C4-2B (cell line): ENCODE measurements at regions not wholly inside any gene's neighbourhood (a gene's known extent, or its start where the extent isn't known, plus 50 kb on each side); places are given as distances from the start of the nearest gene placed in this dataset.

Source experiments
- H3K27ac ChIP-seq: fragments of 450-650 bp; 2 replicates; pipeline ENCODE4 v1.5.1; 2017
- ZFX ChIP-seq: fragments of 450-650 bp; IDR thresholded peaks from 2 replicates; pipeline ENCODE4 v1.6.1; 2017
- TF ChIP-seq, protein P1 (sequence below): fragments of 450-650 bp; conservative IDR thresholded peaks from 2 replicates; pipeline ENCODE4 v1.5.1; 2017; ENCODE audit warnings: mild to moderate bottlenecking

DNA sequence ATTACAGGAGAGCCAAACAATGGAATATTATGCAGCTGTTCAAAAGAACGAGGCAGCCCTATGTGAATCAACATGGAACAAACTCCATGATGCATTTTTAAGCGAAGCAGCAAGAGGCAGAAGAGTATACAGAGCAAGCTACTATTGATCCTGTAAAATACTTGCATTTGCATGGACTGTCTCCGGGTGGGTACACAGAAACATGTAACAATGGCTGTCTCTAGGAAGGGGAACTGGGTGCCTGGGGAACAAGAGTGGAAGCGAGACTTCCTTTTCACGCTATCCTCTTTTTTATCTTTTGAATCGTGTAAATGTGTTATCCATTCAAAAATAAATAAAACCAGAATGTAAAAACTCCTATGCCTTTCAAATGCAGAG, 93.3 kb upstream of the SIRPA start:
- TF ChIP-seq, protein P1, sequence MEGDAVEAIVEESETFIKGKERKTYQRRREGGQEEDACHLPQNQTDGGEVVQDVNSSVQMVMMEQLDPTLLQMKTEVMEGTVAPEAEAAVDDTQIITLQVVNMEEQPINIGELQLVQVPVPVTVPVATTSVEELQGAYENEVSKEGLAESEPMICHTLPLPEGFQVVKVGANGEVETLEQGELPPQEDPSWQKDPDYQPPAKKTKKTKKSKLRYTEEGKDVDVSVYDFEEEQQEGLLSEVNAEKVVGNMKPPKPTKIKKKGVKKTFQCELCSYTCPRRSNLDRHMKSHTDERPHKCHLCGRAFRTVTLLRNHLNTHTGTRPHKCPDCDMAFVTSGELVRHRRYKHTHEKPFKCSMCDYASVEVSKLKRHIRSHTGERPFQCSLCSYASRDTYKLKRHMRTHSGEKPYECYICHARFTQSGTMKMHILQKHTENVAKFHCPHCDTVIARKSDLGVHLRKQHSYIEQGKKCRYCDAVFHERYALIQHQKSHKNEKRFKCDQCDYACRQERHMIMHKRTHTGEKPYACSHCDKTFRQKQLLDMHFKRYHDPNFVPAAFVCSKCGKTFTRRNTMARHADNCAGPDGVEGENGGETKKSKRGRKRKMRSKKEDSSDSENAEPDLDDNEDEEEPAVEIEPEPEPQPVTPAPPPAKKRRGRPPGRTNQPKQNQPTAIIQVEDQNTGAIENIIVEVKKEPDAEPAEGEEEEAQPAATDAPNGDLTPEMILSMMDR = no peak
- no peak for TF ChIP-seq ZFX
- no peak overlapping the region for H3K27ac ChIP-seq

DNA sequence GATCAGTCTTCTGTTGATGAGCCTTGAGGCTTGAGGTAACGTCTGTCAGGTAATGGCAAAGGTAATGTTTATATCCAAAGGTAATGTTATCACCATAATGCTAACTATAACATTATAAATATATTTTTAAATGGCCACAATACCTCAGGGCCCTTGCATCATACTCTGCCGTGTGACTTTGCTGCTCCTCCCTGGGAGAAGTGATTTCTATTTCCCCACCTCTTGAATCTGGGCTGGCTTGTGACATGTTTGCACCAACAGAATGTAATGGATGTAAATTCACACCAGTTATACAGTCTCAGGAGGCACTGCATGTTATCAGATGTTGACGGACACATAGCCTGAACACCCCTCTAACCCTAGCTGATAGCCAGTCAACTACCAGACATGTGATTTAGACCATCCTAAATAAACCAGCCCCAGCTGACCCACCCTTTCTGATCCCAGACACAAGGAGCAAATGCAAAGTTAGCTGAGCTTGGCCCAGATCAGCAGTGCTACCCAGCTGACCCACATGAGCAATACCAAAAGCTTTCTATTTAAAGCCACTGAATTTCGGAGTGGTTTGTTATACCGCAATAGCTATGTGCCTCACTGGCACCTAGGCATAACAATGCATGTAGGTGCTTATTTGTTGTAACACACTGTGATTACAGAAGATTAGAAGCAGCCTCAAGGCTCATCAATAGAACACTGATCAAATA, 93.8 kb upstream of the SIRPA start:
- H3K27ac ChIP-seq = no peak overlapping the region
- TF ChIP-seq, protein P1 = no peak
- TF ChIP-seq ZFX = no peak

DNA sequence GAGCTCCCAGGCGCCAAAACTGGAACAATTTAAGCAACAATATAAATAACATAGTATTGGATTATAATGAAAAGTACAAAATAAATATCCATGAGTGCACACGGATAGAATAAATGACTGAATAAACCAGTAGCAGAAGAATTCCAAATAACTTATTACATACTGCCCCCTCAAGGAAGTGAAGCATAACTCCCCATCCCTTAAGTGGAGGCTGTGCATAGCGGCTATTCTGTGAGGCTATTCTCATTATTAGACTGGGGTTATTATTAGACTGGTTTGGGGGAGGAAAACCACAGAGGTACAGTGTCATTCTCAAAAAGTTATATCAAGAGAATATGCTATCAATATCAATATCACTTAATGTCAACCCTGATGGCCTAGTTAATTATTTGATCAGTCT, 94.4 kb upstream of the SIRPA start:
- TF ChIP-seq, protein P1 = peak; percentile 42
- TF ChIP-seq ZFX = no peak
- no peak overlapping the region for H3K27ac ChIP-seq

DNA sequence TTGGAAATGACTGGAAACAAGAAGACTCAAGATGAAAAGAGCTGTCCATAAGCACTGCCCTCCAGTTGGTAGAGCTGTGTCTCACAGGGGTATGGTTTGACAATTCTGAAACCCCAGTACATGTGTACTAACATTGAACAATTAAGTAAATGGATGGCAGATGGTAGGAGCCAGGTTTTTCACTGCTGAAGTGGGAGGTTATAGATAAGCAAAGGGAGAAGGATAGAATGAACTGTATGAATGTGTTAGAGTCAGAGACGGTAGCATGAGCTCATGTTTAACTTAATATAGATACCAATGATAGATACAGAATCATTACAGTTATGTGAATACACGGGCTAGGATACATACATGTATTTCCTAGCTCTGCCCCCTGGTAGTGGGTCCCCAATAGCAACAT, 95.0 kb upstream of the SIRPA start:
- TF ChIP-seq ZFX = no peak
- TF ChIP-seq, protein P1 = no peak
- H3K27ac ChIP-seq = peak overlapping the region; percentile 52

DNA sequence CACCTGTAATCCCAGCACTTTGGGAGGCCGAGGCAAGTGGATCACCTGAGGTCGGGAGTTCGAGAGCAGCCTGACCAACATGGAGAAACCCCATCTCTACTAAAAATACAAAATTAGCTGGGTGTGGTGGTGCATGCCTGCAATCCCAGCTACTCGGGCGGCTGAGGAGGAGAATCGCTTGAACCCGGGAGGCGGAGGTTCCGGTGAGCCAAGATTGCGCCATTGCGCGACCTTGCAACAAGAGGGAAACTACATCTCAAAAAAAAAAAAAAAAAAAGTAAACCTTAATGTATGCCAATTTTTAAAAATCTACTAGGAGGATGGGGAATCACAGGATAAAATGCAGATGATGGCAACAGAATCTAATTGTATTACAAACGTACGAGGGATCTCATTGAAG, 95.5 kb upstream of the SIRPA start:
- peak overlapping the region; percentile 52 for H3K27ac ChIP-seq

DNA sequence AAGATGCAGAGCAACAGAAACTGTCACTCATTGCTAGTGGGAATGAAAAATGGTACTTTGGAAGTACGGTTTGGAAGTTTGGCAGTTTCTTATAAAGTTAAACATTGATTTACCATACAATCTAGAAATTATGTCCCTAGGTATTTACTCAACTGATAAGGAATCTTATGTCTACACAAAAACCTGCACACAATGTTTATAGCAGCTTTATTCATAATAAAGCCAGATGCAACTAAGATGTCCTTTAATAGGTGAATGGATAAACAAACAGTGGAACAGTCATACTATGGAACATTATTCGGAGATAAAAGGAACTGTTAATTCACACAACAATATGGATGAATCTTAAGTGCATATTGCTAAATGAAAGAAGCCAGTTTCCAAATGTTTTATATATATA, 96.2 kb upstream of the SIRPA start:
- TF ChIP-seq, protein P1 = no peak
- TF ChIP-seq ZFX = no peak
- H3K27ac ChIP-seq = no peak overlapping the region

DNA sequence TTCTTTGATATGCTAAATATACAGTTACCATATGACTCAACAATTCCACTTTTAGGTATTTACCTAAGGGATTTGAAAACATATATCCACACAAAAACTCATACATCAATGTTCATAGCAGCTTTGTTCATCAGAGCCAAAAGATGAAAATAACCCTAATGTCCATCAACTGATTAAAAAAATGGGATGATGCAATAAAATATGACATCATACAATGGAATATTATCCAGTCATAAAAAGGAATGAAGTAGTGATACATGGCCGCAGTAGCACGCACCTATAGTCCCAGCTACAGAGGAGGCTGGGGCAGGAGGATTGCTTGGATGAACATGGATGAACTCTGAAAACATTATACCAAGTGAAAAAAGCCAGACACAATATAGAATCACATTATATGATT, 101.4 kb upstream of the SIRPA start:
- H3K27ac ChIP-seq = no peak overlapping the region
- no peak for TF ChIP-seq ZFX
- TF ChIP-seq, protein P1 = no peak

DNA sequence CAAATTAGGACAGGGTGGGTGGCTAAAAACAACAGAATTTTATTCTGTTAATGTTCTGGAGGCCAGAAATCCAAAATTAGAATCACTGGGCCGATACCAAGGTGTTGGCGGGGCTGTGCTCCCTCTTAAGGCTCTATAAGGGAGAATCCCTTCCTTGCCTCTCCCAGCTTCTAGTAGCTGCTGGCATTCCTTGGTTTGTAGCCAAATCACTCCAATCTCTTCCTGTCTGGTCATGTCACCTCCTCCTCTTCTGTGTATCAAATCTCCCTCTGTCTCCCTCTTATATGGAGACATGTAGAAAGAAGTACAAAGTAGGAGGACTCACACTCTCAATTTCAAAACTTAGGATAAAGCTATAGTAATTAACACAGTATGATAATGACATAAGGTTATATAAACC, 102.9 kb upstream of the SIRPA start:
- TF ChIP-seq, protein P1 = no peak
- TF ChIP-seq ZFX = no peak
- H3K27ac ChIP-seq = no peak overlapping the region
